ENCODE measurements at regions not wholly inside any gene's neighbourhood (a gene's known extent, or its start where the extent isn't known, plus 50 kb on each side); places are given as distances from the start of the nearest gene placed in this dataset.

- intact Hi-C loops (cut with DNase I): no loop called here
- TF ChIP-seq POLR2A (IDR thresholded peaks at IDR 0.05) (no peak), EP300 (IDR thresholded peaks at IDR 0.05) (no peak)
- TF ChIP-seq, protein P1, sequence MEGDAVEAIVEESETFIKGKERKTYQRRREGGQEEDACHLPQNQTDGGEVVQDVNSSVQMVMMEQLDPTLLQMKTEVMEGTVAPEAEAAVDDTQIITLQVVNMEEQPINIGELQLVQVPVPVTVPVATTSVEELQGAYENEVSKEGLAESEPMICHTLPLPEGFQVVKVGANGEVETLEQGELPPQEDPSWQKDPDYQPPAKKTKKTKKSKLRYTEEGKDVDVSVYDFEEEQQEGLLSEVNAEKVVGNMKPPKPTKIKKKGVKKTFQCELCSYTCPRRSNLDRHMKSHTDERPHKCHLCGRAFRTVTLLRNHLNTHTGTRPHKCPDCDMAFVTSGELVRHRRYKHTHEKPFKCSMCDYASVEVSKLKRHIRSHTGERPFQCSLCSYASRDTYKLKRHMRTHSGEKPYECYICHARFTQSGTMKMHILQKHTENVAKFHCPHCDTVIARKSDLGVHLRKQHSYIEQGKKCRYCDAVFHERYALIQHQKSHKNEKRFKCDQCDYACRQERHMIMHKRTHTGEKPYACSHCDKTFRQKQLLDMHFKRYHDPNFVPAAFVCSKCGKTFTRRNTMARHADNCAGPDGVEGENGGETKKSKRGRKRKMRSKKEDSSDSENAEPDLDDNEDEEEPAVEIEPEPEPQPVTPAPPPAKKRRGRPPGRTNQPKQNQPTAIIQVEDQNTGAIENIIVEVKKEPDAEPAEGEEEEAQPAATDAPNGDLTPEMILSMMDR (IDR thresholded peaks at IDR 0.05): no peak
- no peak for DNase-seq
- Histone ChIP-seq H3K4me3 (no peak overlapping the region), H3K27ac (no peak overlapping the region), H3K36me3 (no peaks in the 10 kb centered on the region), H3K9me3 (no peaks in the 10 kb centered on the region), H3K4me1 (ENCODE audit: insufficient read depth) (no peaks in the 10 kb centered on the region), H3K27me3 (no peaks in the 10 kb centered on the region)
- WGBS, 3 donors: 33 to 57% (median 34%) methylated on average over 3 of the region's 3 CpGs
Observed at GRCh38 chr22:22783575-22783974, 104.0 kb upstream of the IGLL5 start.

DNA sequence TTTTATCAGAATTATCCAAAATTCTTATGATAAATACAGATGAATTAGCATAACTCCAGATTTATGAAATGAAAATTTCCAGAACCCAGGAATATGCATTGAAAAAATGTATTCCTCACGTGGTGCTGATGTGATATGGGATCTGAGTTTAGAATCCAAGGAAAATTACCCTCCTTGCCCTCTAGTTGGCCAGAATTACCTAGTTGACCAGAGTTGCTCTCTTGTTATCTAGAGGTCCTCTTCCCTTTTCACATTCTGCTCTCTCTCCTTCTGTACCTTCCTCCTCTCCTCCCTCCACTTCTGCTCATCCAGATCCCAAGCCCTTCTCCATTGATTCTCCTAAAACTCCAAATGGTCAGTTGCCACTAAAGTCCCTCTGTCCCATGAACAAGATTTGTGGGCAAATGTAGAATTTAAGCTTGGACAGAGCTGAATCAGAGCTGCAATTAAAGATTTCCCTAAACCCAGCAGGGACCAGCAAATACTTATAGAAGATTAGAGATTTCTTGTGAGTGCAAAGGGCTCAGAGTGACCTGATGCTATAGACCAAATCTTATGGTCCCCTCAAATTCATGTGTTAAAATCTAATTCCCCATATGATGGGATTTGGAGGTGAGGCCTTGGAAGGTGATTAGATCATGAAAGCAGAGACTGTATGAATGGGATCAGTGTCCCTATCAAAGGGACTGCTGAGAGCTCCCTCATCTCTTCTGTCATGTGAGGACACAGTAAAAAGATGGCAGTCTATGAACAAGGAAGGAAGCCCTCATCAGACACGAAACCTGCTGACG lies 103.2 kb upstream of the IGLL5 start:
- Histone ChIP-seq H3K9me3 (no peaks in the 10 kb centered on the region), H3K4me3 (no peak overlapping the region), H3K36me3 (no peaks in the 10 kb centered on the region), H3K4me1 (ENCODE audit: insufficient read depth) (no peaks in the 10 kb centered on the region), H3K27me3 (no peaks in the 10 kb centered on the region), H3K27ac (no peak overlapping the region)
- WGBS, 3 donors: 41 to 59% (median 47%) methylated on average over 3 of the region's 3 CpGs
- intact Hi-C loops (cut with DNase I): no loop called here
- no peak for TF ChIP-seq EP300 (IDR thresholded peaks at IDR 0.05)
- TF ChIP-seq, protein P1 (IDR thresholded peaks at IDR 0.05): no peak
- no peak for TF ChIP-seq POLR2A (IDR thresholded peaks at IDR 0.05)
- no peak for DNase-seq

DNA sequence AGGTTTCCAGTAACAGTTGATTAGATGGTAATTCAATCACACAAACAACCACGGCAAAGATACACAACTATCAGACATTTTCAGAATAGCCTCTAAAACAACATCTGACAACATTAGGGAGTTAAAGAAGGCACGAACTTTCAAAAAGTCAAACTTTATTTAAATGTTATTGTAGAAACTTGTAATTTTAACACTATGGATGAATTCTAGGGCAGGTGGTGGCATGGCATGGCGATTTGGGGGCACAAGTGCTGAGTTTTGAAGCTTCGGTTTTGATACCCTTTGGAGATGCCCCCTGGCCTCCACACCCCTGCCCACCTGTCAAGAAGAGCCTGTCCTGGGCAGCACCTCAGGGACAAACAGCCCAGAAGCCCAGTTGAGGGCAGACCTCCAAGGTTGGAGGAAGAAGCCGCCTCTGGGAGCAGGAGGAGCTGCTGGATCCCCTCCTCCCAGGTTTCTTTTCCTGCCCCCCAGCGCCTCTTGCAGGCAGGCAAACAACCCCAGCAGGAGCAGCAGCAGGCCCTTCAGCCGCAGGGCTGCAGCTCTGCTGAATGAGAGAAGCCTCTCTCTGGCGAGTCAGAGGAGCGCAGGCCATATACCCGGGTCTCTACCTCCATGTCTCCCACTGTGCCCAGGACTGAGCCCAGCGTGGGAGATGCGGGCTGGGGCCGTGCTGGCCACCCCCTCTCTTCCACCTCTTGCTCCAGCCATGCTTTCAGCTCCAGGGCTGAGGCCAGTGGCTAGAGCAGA lies 102.1 kb upstream of the IGLL5 start:
- WGBS, 3 donors: 69 to 77% (median 72%) methylated on average over 13 of the region's 13 CpGs
- Histone ChIP-seq H3K4me1 (ENCODE audit: insufficient read depth) (no peaks in the 10 kb centered on the region), H3K27me3 (no peaks in the 10 kb centered on the region), H3K9me3 (no peaks in the 10 kb centered on the region), H3K4me3 (no peak overlapping the region), H3K36me3 (no peaks in the 10 kb centered on the region), H3K27ac (no peak overlapping the region)
- TF ChIP-seq EP300 (IDR thresholded peaks at IDR 0.05) (no peak), POLR2A (IDR thresholded peaks at IDR 0.05) (no peak)
- TF ChIP-seq, protein P1 (IDR thresholded peaks at IDR 0.05): no peak
- DNase-seq: no peak
- intact Hi-C loops (cut with DNase I): no loop called here

- H3K27me3 ChIP-seq: no peaks in the 10 kb centered on the region
- H3K9me3 ChIP-seq: no peaks in the 10 kb centered on the region
- DNase-seq: no peak
- intact Hi-C loops (cut with DNase I): no loop called here
- no peak overlapping the region for H3K27ac ChIP-seq
- H3K4me1 ChIP-seq (ENCODE audit: insufficient read depth): no peaks in the 10 kb centered on the region
- WGBS, 3 donors: 80 to 87% (median 85%) methylated on average over 18 of the region's 18 CpGs
- no peak overlapping the region for H3K4me3 ChIP-seq
- TF ChIP-seq, protein P1 (IDR thresholded peaks at IDR 0.05): no peak
- TF ChIP-seq POLR2A (IDR thresholded peaks at IDR 0.05): no peak
- no peak for TF ChIP-seq EP300 (IDR thresholded peaks at IDR 0.05)
- H3K36me3 ChIP-seq: no peaks in the 10 kb centered on the region
Observed at GRCh38 chr22:22786301-22787115, 101.1 kb upstream of the IGLL5 start.

All from ovary (tissue), 7 donors.